ENCODE measurements at regions not wholly inside any gene's neighbourhood (a gene's known extent, or its start where the extent isn't known, plus 50 kb on each side); places are given as distances from the start of the nearest gene placed in this dataset.

GRCh38 chr5:74059706-74060105 is 433.7 kb downstream of the ARHGEF28 start:
- DNase-seq (ENCODE audit: low read depth): no peak

- no peak for DNase-seq (ENCODE audit: low read depth)
Observed at GRCh38 chr5:74056789-74057164, 430.8 kb downstream of the ARHGEF28 start.

- no peak for DNase-seq (ENCODE audit: low read depth)
Observed at GRCh38 chr5:74056107-74056788, 430.3 kb downstream of the ARHGEF28 start.

- DNase-seq (ENCODE audit: low read depth): no peak
Observed at GRCh38 chr5:74055486-74056106, 429.6 kb downstream of the ARHGEF28 start.

GRCh38 chr5:74054641-74055421 is 428.8 kb downstream of the ARHGEF28 start:
- DNase-seq (ENCODE audit: low read depth): no peak

- no peak for DNase-seq (ENCODE audit: low read depth)
Observed at GRCh38 chr5:74054139-74054538, 428.1 kb downstream of the ARHGEF28 start.

- no peak for DNase-seq (ENCODE audit: low read depth)
Observed at GRCh38 chr5:74052441-74053221, 426.6 kb downstream of the ARHGEF28 start.

GRCh38 chr5:74051076-74051475 is 425.1 kb downstream of the ARHGEF28 start:
- DNase-seq (ENCODE audit: low read depth): no peak

GRCh38 chr5:74044936-74045335 is 418.9 kb downstream of the ARHGEF28 start:
- DNase-seq (ENCODE audit: low read depth): no peak

GRCh38 chr5:74042959-74043358 is 417.0 kb downstream of the ARHGEF28 start:
- no peak for DNase-seq (ENCODE audit: low read depth)

- no peak for DNase-seq (ENCODE audit: low read depth)
Observed at GRCh38 chr5:74042559-74042958, 416.6 kb downstream of the ARHGEF28 start.

- DNase-seq (ENCODE audit: low read depth): no peak
Observed at GRCh38 chr5:74041913-74042312, 415.9 kb downstream of the ARHGEF28 start.

GRCh38 chr5:74040811-74041491 is 415.0 kb downstream of the ARHGEF28 start:
- no peak for DNase-seq (ENCODE audit: low read depth)

GRCh38 chr5:74040065-74040551 is 414.1 kb downstream of the ARHGEF28 start:
- DNase-seq (ENCODE audit: low read depth): no peak

GRCh38 chr5:74037321-74037720 is 411.3 kb downstream of the ARHGEF28 start:
- DNase-seq (ENCODE audit: low read depth): no peak

GRCh38 chr5:74035521-74035937 is 409.5 kb downstream of the ARHGEF28 start:
- no peak for DNase-seq (ENCODE audit: low read depth)

- no peak for DNase-seq (ENCODE audit: low read depth)
Observed at GRCh38 chr5:74034733-74035132, 408.7 kb downstream of the ARHGEF28 start.

- DNase-seq (ENCODE audit: low read depth): no peak
Observed at GRCh38 chr5:74032617-74033016, 406.6 kb downstream of the ARHGEF28 start.

- DNase-seq (ENCODE audit: low read depth): no peak
Observed at GRCh38 chr5:74031536-74031935, 405.5 kb downstream of the ARHGEF28 start.

- DNase-seq (ENCODE audit: low read depth): no peak
Observed at GRCh38 chr5:74030821-74031220, 404.8 kb downstream of the ARHGEF28 start.

- DNase-seq (ENCODE audit: low read depth): no peak
Observed at GRCh38 chr5:74030371-74030770, 404.4 kb downstream of the ARHGEF28 start.

GRCh38 chr5:74028976-74029375 is 403.0 kb downstream of the ARHGEF28 start:
- no peak for DNase-seq (ENCODE audit: low read depth)
